ENCODE measurements at regions not wholly inside any gene's neighbourhood (a gene's known extent, or its start where the extent isn't known, plus 50 kb on each side); places are given as distances from the start of the nearest gene placed in this dataset.
A peak's percentile ranks its signal among the peaks of the same experiment; 100 is the strongest.

- no TSS peak for BruUV-seq (replicated peaks)
- H3K9me2 ChIP-seq (replicated peaks; ENCODE audit: low read length), result no peaks in the 10 kb centered on the region
- intact Hi-C loops (cut with micrococcal nuclease), result no loop called here
- no peaks in the 10 kb centered on the region for H3K79me2 ChIP-seq (ENCODE audit: low read length)
- no peaks in the 10 kb centered on the region for H3F3A ChIP-seq (ENCODE audit: low read length, unreplicated experiment)
- ChIA-PET CTCF (no interaction called here), POLR2A (ENCODE audit: unreplicated experiment) (no interaction called here)
- H3K4me2 ChIP-seq (ENCODE audit: low read length), result no peak overlapping the region
- H3K4me3 ChIP-seq (ENCODE audit: low read length), result no peak overlapping the region
- H3K9me3 ChIP-seq (ENCODE audit: low read length), result no peaks in the 10 kb centered on the region
- peak; percentile 40 for DNase-seq
- no peaks in the 10 kb centered on the region for H3K4me1 ChIP-seq (ENCODE audit: insufficient read depth, low read length)
- no peak overlapping the region for H3K27ac ChIP-seq (ENCODE audit: low read length)
- no peak overlapping the region for H2AFZ ChIP-seq (ENCODE audit: low read length)
- TF ChIP-seq EZH2 (IDR thresholded peaks at IDR 0.05; ENCODE audit: low read length, unreplicated experiment), result no peak
- TF ChIP-seq CTCF (conservative IDR thresholded peaks at IDR 0.05; ENCODE audit: low read depth, low read length), result peak; percentile 63
- no peak for TF ChIP-seq EZH2phosphoT487 (IDR thresholded peaks at IDR 0.05; ENCODE audit: borderline replicate concordance, low read length)
- no peak for ATAC-seq
- H3K27me3 ChIP-seq (ENCODE audit: low read length), result peaks cover 34% of the 10 kb centered on the region; the same call in 1 of the 2 replicates
- H3K36me3 ChIP-seq (ENCODE audit: low read depth, low read length), result no peaks in the 10 kb centered on the region
- no peak overlapping the region for H3K9ac ChIP-seq (ENCODE audit: low read length)
- H4K20me1 ChIP-seq (ENCODE audit: low read length), result no peaks in the 10 kb centered on the region
Measured at GRCh38 chr14:30330445-30330844, 228.5 kb upstream of the G2E3 start.

- Histone ChIP-seq H3K27me3 (ENCODE audit: low read length) (peaks cover 32% of the 10 kb centered on the region; the same call in 1 of the 2 replicates), H3K9me2 (replicated peaks; ENCODE audit: low read length) (no peaks in the 10 kb centered on the region), H3K4me1 (ENCODE audit: insufficient read depth, low read length) (no peaks in the 10 kb centered on the region), H3K9ac (ENCODE audit: low read length) (no peak overlapping the region), H4K20me1 (ENCODE audit: low read length) (no peaks in the 10 kb centered on the region), H3F3A (ENCODE audit: low read length, unreplicated experiment) (no peaks in the 10 kb centered on the region), H3K9me3 (ENCODE audit: low read length) (no peaks in the 10 kb centered on the region), H2AFZ (ENCODE audit: low read length) (no peak overlapping the region), H3K4me2 (ENCODE audit: low read length) (no peak overlapping the region), H3K4me3 (ENCODE audit: low read length) (no peak overlapping the region), H3K27ac (ENCODE audit: low read length) (no peak overlapping the region), H3K79me2 (ENCODE audit: low read length) (no peaks in the 10 kb centered on the region), H3K36me3 (ENCODE audit: low read depth, low read length) (no peaks in the 10 kb centered on the region)
- TF ChIP-seq EZH2 (IDR thresholded peaks at IDR 0.05; ENCODE audit: low read length, unreplicated experiment), result no peak
- TF ChIP-seq CTCF (conservative IDR thresholded peaks at IDR 0.05; ENCODE audit: low read depth, low read length), result no peak
- TF ChIP-seq EZH2phosphoT487 (IDR thresholded peaks at IDR 0.05; ENCODE audit: borderline replicate concordance, low read length), result no peak
- intact Hi-C loops (cut with micrococcal nuclease), result no loop called here
- CTCF ChIA-PET, result no interaction called here
- ATAC-seq, result no peak
- DNase-seq, result no peak
- no TSS peak for BruUV-seq (replicated peaks)
- POLR2A ChIA-PET (ENCODE audit: unreplicated experiment), result no interaction called here
Measured at GRCh38 chr14:30331030-30331429, 227.9 kb upstream of the G2E3 start.

- H3K4me3 ChIP-seq (ENCODE audit: low read length), result no peak overlapping the region
- no peaks in the 10 kb centered on the region for H3K36me3 ChIP-seq (ENCODE audit: low read depth, low read length)
- no TSS peak for BruUV-seq (replicated peaks)
- no peak for TF ChIP-seq EZH2phosphoT487 (IDR thresholded peaks at IDR 0.05; ENCODE audit: borderline replicate concordance, low read length)
- no peak for TF ChIP-seq CTCF (conservative IDR thresholded peaks at IDR 0.05; ENCODE audit: low read depth, low read length)
- no peak for TF ChIP-seq EZH2 (IDR thresholded peaks at IDR 0.05; ENCODE audit: low read length, unreplicated experiment)
- CTCF ChIA-PET, result no interaction called here
- 0 out of 2 replicates have a peak, but pooled peaks cover 3% of the 10 kb centered on the region for H3K4me1 ChIP-seq (ENCODE audit: insufficient read depth, low read length)
- no peaks in the 10 kb centered on the region for H4K20me1 ChIP-seq (ENCODE audit: low read length)
- H2AFZ ChIP-seq (ENCODE audit: low read length), result no peak overlapping the region
- H3K9me3 ChIP-seq (ENCODE audit: low read length), result no peaks in the 10 kb centered on the region
- H3K9me2 ChIP-seq (replicated peaks; ENCODE audit: low read length), result no peaks in the 10 kb centered on the region
- DNase-seq (no peak), ATAC-seq (no peak)
- intact Hi-C loops (cut with micrococcal nuclease), result no loop called here
- peaks cover 27% of the 10 kb centered on the region; the same call in 1 of the 2 replicates for H3K27me3 ChIP-seq (ENCODE audit: low read length)
- H3K4me2 ChIP-seq (ENCODE audit: low read length), result no peak overlapping the region
- no peaks in the 10 kb centered on the region for H3F3A ChIP-seq (ENCODE audit: low read length, unreplicated experiment)
- H3K79me2 ChIP-seq (ENCODE audit: low read length), result no peaks in the 10 kb centered on the region
- POLR2A ChIA-PET (ENCODE audit: unreplicated experiment), result no interaction called here
- no peak overlapping the region for H3K27ac ChIP-seq (ENCODE audit: low read length)
- no peak overlapping the region for H3K9ac ChIP-seq (ENCODE audit: low read length)
Measured at GRCh38 chr14:30332374-30332773, 226.6 kb upstream of the G2E3 start.
